ENCODE measurements at regions not wholly inside any gene's neighbourhood (a gene's known extent, or its start where the extent isn't known, plus 50 kb on each side); places are given as distances from the start of the nearest gene placed in this dataset.

DNA sequence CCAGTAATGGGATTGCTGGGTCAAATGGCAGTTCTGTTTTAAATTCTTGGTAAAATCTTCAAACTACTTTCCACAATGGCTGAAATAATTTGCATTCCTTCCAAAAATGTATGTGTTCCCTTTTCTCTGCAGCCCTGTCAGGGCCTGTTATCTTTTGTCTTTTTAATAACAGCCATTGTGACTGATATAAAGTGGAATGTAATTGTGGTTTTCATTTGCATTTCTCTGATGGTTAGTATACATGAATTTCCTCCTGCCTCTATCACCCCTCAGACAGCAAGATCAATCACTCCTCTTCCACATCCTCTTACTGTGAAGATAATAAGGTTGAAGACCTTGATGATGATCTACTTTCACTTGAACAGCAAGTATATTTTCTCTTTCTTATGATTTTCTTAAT lies 304.8 kb upstream of the FSIP2 start:
- TF ChIP-seq, protein P1, sequence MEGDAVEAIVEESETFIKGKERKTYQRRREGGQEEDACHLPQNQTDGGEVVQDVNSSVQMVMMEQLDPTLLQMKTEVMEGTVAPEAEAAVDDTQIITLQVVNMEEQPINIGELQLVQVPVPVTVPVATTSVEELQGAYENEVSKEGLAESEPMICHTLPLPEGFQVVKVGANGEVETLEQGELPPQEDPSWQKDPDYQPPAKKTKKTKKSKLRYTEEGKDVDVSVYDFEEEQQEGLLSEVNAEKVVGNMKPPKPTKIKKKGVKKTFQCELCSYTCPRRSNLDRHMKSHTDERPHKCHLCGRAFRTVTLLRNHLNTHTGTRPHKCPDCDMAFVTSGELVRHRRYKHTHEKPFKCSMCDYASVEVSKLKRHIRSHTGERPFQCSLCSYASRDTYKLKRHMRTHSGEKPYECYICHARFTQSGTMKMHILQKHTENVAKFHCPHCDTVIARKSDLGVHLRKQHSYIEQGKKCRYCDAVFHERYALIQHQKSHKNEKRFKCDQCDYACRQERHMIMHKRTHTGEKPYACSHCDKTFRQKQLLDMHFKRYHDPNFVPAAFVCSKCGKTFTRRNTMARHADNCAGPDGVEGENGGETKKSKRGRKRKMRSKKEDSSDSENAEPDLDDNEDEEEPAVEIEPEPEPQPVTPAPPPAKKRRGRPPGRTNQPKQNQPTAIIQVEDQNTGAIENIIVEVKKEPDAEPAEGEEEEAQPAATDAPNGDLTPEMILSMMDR (IDR thresholded peaks at IDR 0.05; ENCODE audit: insufficient read depth, low read length, missing control alignments) = no peak
- no peak for DNase-seq (ENCODE audit: low read depth, low spot score)
- no peak overlapping the region for H3K4me3 ChIP-seq (ENCODE audit: low read depth, low read length)
- CTCF ChIA-PET = no interaction called here
- POLR2A ChIA-PET = no interaction called here

DNA sequence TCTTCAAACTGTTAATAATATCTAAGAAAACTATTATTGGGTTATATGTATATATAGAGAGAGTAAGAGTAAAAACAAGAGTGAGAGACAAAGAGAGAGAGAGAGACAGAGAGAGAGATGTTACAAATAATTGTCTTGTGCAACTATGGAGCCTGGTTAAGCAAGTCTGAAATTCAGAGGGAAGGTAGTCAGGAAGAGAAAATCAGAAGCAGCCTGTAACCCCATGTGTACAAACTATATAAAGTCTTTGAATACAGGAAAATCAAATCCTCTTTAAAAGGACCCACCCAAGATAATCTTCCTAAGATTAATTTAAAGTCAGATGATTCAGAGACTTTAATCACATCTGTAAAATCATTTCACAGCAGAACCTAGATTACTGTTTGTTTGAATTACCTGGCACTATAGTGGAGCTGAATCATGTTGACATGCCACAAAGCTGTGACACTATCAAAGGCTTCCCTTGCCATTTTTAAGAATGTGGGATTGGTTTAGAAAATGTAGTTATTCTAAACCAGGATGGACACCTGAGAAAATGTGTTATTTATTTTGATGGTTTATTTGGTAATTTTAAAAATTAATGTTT lies 301.7 kb upstream of the FSIP2 start:
- TF ChIP-seq, protein P1 (IDR thresholded peaks at IDR 0.05; ENCODE audit: insufficient read depth, low read length, missing control alignments) = no peak
- ChIA-PET POLR2A (no interaction called here), CTCF (no interaction called here)
- no peak for DNase-seq (ENCODE audit: low read depth, low spot score)
- no peak overlapping the region for H3K4me3 ChIP-seq (ENCODE audit: low read depth, low read length)

DNA sequence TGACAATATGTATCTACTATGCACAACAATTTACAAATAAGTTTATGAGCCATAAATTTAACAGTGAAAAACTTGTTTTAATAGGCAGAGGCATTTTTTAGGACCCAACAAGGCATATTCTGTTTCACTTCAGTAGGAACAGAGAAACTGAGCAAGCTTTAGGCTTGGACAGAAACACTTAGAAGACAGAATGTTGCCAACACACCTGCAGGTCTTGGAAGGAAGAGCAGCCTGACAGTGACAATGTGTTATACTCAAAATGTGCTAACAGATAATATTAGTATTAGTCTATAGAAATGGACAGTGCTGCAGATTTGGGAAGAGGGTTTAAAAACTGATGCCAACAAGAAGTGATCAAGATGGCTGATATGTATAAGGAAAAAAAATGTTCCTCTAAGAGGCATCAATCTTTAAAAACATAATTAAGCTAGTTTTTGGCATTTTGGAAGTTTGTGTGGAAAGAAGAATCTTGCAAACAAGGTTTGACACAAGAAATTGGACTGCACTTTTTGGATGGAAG lies 297.1 kb upstream of the FSIP2 start:
- H3K4me3 ChIP-seq (ENCODE audit: low read depth, low read length) = no peak overlapping the region
- no peak for DNase-seq (ENCODE audit: low read depth, low spot score)
- POLR2A ChIA-PET = no interaction called here
- CTCF ChIA-PET = no interaction called here
- TF ChIP-seq, protein P1 (IDR thresholded peaks at IDR 0.05; ENCODE audit: insufficient read depth, low read length, missing control alignments) = no peak

DNA sequence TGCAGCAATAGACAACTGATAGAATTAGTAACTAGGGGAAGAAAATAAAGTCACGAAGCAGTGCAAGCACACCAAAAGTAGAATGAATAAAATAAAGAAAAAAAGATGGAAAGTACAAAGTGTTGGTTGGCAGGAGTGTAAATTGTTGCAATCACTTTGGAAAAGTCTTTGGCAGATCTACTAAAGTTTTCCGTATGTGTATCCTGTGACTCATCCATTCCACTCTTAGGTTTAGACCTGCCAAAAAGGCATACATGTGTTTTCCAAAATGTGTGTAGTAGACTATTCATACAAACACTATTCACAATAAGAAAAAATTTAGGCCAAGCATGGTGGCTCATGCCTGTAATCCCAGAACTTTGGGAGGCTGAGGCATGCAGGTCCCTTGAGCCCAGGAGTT lies 282.1 kb upstream of the FSIP2 start:
- TF ChIP-seq, protein P1 (IDR thresholded peaks at IDR 0.05; ENCODE audit: insufficient read depth, low read length, missing control alignments) = no peak
- POLR2A ChIA-PET = no interaction called here
- no peak overlapping the region for H3K4me3 ChIP-seq (ENCODE audit: low read depth, low read length)
- DNase-seq (ENCODE audit: low read depth, low spot score) = no peak
- CTCF ChIA-PET = no interaction called here

DNA sequence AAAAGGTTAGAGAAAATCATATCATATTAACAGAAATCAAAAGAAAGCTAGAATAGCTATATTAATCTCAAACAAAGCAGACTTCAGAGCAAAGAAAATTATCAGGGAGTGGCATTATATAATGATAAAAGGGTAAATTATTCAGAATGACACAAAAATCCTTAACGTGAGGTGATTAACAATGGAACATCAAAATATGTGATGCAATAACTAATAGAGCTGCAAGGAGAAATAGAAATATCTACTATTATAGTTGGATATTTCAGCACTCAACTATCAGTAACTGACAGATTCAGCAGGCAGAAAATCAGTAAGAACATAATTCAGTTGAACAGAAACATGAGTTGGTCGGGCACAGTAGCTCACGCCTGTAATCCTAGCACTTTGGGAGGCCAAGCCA lies 275.1 kb upstream of the FSIP2 start:
- POLR2A ChIA-PET = no interaction called here
- TF ChIP-seq, protein P1 (IDR thresholded peaks at IDR 0.05; ENCODE audit: insufficient read depth, low read length, missing control alignments) = no peak
- no peak overlapping the region for H3K4me3 ChIP-seq (ENCODE audit: low read depth, low read length)
- DNase-seq (ENCODE audit: low read depth, low spot score) = no peak
- CTCF ChIA-PET = no interaction called here

DNA sequence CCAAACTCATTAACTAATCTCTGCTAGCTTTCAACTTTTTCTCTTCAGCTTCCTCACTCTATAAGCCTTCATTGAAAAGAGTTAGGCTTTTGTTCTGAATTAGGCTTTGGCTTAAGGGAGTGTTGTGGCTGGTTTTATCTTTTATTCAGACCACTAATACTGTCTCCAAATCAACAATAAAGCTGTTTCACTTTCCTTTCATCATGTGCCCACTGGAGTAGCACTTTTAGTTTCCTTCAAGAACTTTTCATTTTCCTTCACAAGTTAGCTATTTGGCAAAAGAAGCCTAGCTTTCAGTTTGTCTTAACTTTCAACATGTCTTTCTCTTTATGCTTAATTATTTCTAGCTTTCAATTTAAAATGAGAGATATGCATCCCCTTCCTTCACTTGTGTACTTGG lies 271.7 kb upstream of the FSIP2 start:
- ChIA-PET POLR2A (no interaction called here), CTCF (no interaction called here)
- TF ChIP-seq, protein P1 (IDR thresholded peaks at IDR 0.05; ENCODE audit: insufficient read depth, low read length, missing control alignments) = no peak
- no peak overlapping the region for H3K4me3 ChIP-seq (ENCODE audit: low read depth, low read length)
- DNase-seq (ENCODE audit: low read depth, low spot score) = no peak

Data from AG04449 (cell line).